ENCODE measurements at regions not wholly inside any gene's neighbourhood (a gene's known extent, or its start where the extent isn't known, plus 50 kb on each side); places are given as distances from the start of the nearest gene placed in this dataset.

- DNase-seq: no peak
- peak; percentile 40 for TF ChIP-seq CTCF (IDR thresholded peaks at IDR 0.05)
- no peaks in the 10 kb centered on the region for H3K27me3 Mint-ChIP-seq (ENCODE audit: low read depth, poor library complexity)
- H3K9me3 Mint-ChIP-seq: no peaks in the 10 kb centered on the region
- no peaks in the 10 kb centered on the region for H3K36me3 Mint-ChIP-seq (ENCODE audit: low read depth)
- H3K4me1 Mint-ChIP-seq: no peaks in the 10 kb centered on the region
- H3K4me3 Mint-ChIP-seq: no peak overlapping the region
- H3K27ac Mint-ChIP-seq: no peak overlapping the region
These were observed 867.8 kb downstream of the SQOR start for GRCh38 chr15:46502667-46503066.

GRCh38 chr15:46518381-46518780 is 883.6 kb downstream of the SQOR start:
- no peak overlapping the region for H3K4me3 Mint-ChIP-seq

GRCh38 chr15:46523701-46524100 is 888.9 kb downstream of the SQOR start:
- Mint-ChIP-seq H3K36me3 (ENCODE audit: low read depth) (no peaks in the 10 kb centered on the region), H3K27ac (no peak overlapping the region), H3K9me3 (no peaks in the 10 kb centered on the region), H3K4me3 (no peak overlapping the region), H3K27me3 (ENCODE audit: low read depth, poor library complexity) (no peaks in the 10 kb centered on the region), H3K4me1 (peaks cover 7% of the 10 kb centered on the region)
- no peak for TF ChIP-seq CTCF (IDR thresholded peaks at IDR 0.05)
- DNase-seq: no peak

More at GRCh38 chr15:46518381-46518780, 883.6 kb downstream of the SQOR start:
- no peak overlapping the region for H3K27ac Mint-ChIP-seq
- no peak for TF ChIP-seq CTCF (IDR thresholded peaks at IDR 0.05)
- DNase-seq: no peak
- H3K9me3 Mint-ChIP-seq: peaks cover 5% of the 10 kb centered on the region
- H3K27me3 Mint-ChIP-seq (ENCODE audit: low read depth, poor library complexity): no peaks in the 10 kb centered on the region
- no peaks in the 10 kb centered on the region for H3K36me3 Mint-ChIP-seq (ENCODE audit: low read depth)
- H3K4me1 Mint-ChIP-seq: no peaks in the 10 kb centered on the region

- DNase-seq: no peak
- Mint-ChIP-seq H3K4me3 (no peak overlapping the region), H3K36me3 (ENCODE audit: low read depth) (no peaks in the 10 kb centered on the region), H3K27ac (no peak overlapping the region), H3K27me3 (ENCODE audit: low read depth, poor library complexity) (no peaks in the 10 kb centered on the region), H3K9me3 (peaks cover 3% of the 10 kb centered on the region), H3K4me1 (peaks cover 7% of the 10 kb centered on the region)
- TF ChIP-seq CTCF (IDR thresholded peaks at IDR 0.05): no peak
These were observed 891.3 kb downstream of the SQOR start for GRCh38 chr15:46525984-46526725.

- no peak for DNase-seq
- Mint-ChIP-seq H3K27me3 (ENCODE audit: low read depth, poor library complexity) (no peaks in the 10 kb centered on the region), H3K36me3 (ENCODE audit: low read depth) (no peaks in the 10 kb centered on the region), H3K4me1 (peaks cover 7% of the 10 kb centered on the region), H3K4me3 (no peak overlapping the region), H3K27ac (no peak overlapping the region), H3K9me3 (peaks cover 8% of the 10 kb centered on the region)
- no peak for TF ChIP-seq CTCF (IDR thresholded peaks at IDR 0.05)
These were observed 891.9 kb downstream of the SQOR start for GRCh38 chr15:46526726-46527110.

GRCh38 chr15:46543626-46544025 is 908.8 kb downstream of the SQOR start:
- Mint-ChIP-seq H3K9me3 (peaks cover 42% of the 10 kb centered on the region), H3K4me3 (peak overlapping the region; percentile 47), H3K27me3 (ENCODE audit: low read depth, poor library complexity) (peaks cover 2% of the 10 kb centered on the region), H3K27ac (peak overlapping the region; percentile 95), H3K4me1 (peaks cover 42% of the 10 kb centered on the region), H3K36me3 (ENCODE audit: low read depth) (peaks cover 27% of the 10 kb centered on the region)
- DNase-seq: peak; percentile 50
- TF ChIP-seq CTCF (IDR thresholded peaks at IDR 0.05): no peak

Measured in nephron progenitor cell (in vitro differentiated cells).